Testis (tissue), 2 donors: ENCODE measurements at regions not wholly inside any gene's neighbourhood (a gene's known extent, or its start where the extent isn't known, plus 50 kb on each side); places are given as distances from the start of the nearest gene placed in this dataset.

Experiments used
- DNase-seq: peaks from one replicate; pipeline ENCODE4 v3.0.0-alpha.2; 2019
- H3K27ac ChIP-seq, 2 donors: fragments of 200-600 bp; sonication (generic); one replicate each; pipeline ENCODE4 v1.5.1; 2019
- H3K27me3 ChIP-seq: fragments of 200-600 bp; sonication (generic); one replicate; pipeline ENCODE4 v1.5.1; 2019
- H3K36me3 ChIP-seq: fragments of 200-600 bp; sonication (generic); one replicate; pipeline ENCODE4 v1.5.1; 2017; ENCODE audit warnings: low read depth; ENCODE audit errors: missing control alignments
- H3K4me1 ChIP-seq: fragments of 200-600 bp; sonication (generic); one replicate; pipeline ENCODE4 v1.5.1; 2019
- H3K4me3 ChIP-seq, 2 donors: fragments of 200-600 bp; sonication (generic); one replicate each; pipeline ENCODE4 v1.5.1; 2017 to 2019
- H3K9me3 ChIP-seq: fragments of 200-600 bp; sonication (generic); one replicate; pipeline ENCODE4 v1.5.1; 2017
- CTCF ChIP-seq, 3 experiments: fragments of 450-650 bp in 2 of 3; fragments of 200-600 bp in 1 of 3; sonication (generic) in 1 of 3; IDR thresholded peaks; one replicate each; pipeline ENCODE4 v1.5.1; 2016 to 2019; ENCODE audit warnings: antibody characterized with exemption in 3 of 3, mild to moderate bottlenecking in 2 of 3, moderate library complexity in 1 of 3
- POLR2A ChIP-seq: fragments of 450-650 bp; IDR thresholded peaks from one replicate; pipeline ENCODE4 v1.6.1; 2017; ENCODE audit warnings: antibody characterized with exemption, mild to moderate bottlenecking, moderate library complexity
- WGBS, 2 donors: methylation state at CpG; one replicate each; pipeline ENCODE4 v1.1.5; 2018; 5-methylcytosine and 5-hydroxymethylcytosine counted together
- intact Hi-C: fragments of 100-400 bp; cut with DNase I; formaldehyde crosslinking; loops from one replicate; pipeline ENCODE4 v1.15.1; 2023; ENCODE audit warnings: low total_unique reads

GRCh38 chr4:72670521-72670920, 101.5 kb upstream of the ADAMTS3 start:
- Histone ChIP-seq H3K36me3 (no peaks in the 10 kb centered on the region), H3K9me3 (no peaks in the 10 kb centered on the region), H3K4me3 (no peak overlapping the region), H3K27me3 (no peaks in the 10 kb centered on the region), H3K27ac (no peak overlapping the region), H3K4me1 (no peaks in the 10 kb centered on the region)
- 70 to 74% methylated on average over 4 of the region's 4 CpGs for WGBS, 2 donors
- DNase-seq, result no peak
- TF ChIP-seq CTCF (IDR thresholded peaks at IDR 0.05) (no peak), POLR2A (no peak)
- intact Hi-C loops, result no loop called here

GRCh38 chr4:72666910-72667309, 97.9 kb upstream of the ADAMTS3 start:
- Histone ChIP-seq H3K9me3 (no peaks in the 10 kb centered on the region), H3K4me3 (no peak overlapping the region), H3K4me1 (no peaks in the 10 kb centered on the region), H3K36me3 (no peaks in the 10 kb centered on the region), H3K27me3 (no peaks in the 10 kb centered on the region), H3K27ac (no peak overlapping the region)
- intact Hi-C loops, result no loop called here
- WGBS, 2 donors, result 58 to 78% methylated on average over 9 of the region's 9 CpGs
- TF ChIP-seq CTCF (IDR thresholded peaks at IDR 0.05), result no peak
- no peak for TF ChIP-seq POLR2A
- DNase-seq, result no peak

GRCh38 chr4:72665171-72665968, 96.3 kb upstream of the ADAMTS3 start:
- Histone ChIP-seq H3K9me3 (no peaks in the 10 kb centered on the region), H3K27me3 (no peaks in the 10 kb centered on the region), H3K4me3 (no peak overlapping the region), H3K27ac (no peak overlapping the region), H3K36me3 (no peaks in the 10 kb centered on the region), H3K4me1 (no peaks in the 10 kb centered on the region)
- TF ChIP-seq POLR2A, result no peak
- TF ChIP-seq CTCF (IDR thresholded peaks at IDR 0.05), result no peak
- no peak for DNase-seq
- intact Hi-C loops, result no loop called here
- WGBS, 2 donors, result 75% methylated on average over 3 of the region's 3 CpGs

GRCh38 chr4:72663828-72664227, 94.8 kb upstream of the ADAMTS3 start:
- H3K36me3 ChIP-seq, result no peaks in the 10 kb centered on the region
- H3K4me3 ChIP-seq, result no peak overlapping the region
- WGBS, 2 donors, result 67 to 72% methylated on average over 4 of the region's 4 CpGs
- DNase-seq, result no peak
- TF ChIP-seq POLR2A, result no peak
- TF ChIP-seq CTCF (IDR thresholded peaks at IDR 0.05), result no peak
- H3K27me3 ChIP-seq, result no peaks in the 10 kb centered on the region
- H3K4me1 ChIP-seq, result no peaks in the 10 kb centered on the region
- H3K27ac ChIP-seq, result no peak overlapping the region
- intact Hi-C loops, result no loop called here
- H3K9me3 ChIP-seq, result no peaks in the 10 kb centered on the region

- intact Hi-C loops, result no loop called here
- H3K27ac ChIP-seq, result no peak overlapping the region
- no peak overlapping the region for H3K4me3 ChIP-seq
- no peaks in the 10 kb centered on the region for H3K9me3 ChIP-seq
- no peak for DNase-seq
- WGBS, 2 donors, result 75 to 76% methylated on average over 1 of the region's 1 CpG
- H3K27me3 ChIP-seq, result no peaks in the 10 kb centered on the region
- TF ChIP-seq CTCF (IDR thresholded peaks at IDR 0.05), result no peak
- TF ChIP-seq POLR2A, result no peak
- H3K36me3 ChIP-seq, result no peaks in the 10 kb centered on the region
- H3K4me1 ChIP-seq, result no peaks in the 10 kb centered on the region
Observed at GRCh38 chr4:72661830-72662229, 92.8 kb upstream of the ADAMTS3 start.
